ENCODE measurements at regions not wholly inside any gene's neighbourhood (a gene's known extent, or its start where the extent isn't known, plus 50 kb on each side); places are given as distances from the start of the nearest gene placed in this dataset.

GRCh38 chrX:124994404-124994803 is 325.3 kb upstream of the TEX13C start:
- TF ChIP-seq YY1 (IDR thresholded peaks at IDR 0.05) (no peak), REST (IDR thresholded peaks at IDR 0.05) (no peak), JUND (IDR thresholded peaks at IDR 0.05) (no peak), CTCF (IDR thresholded peaks at IDR 0.05; ENCODE audit: low read depth, low read length, missing input control) (no peak), RAD21 (IDR thresholded peaks at IDR 0.05) (no peak), ATF3 (IDR thresholded peaks at IDR 0.05) (no peak), MAX (IDR thresholded peaks at IDR 0.05) (no peak), EGR1 (IDR thresholded peaks at IDR 0.05; ENCODE audit: low read depth in 2 of 2) (no peak), SP1 (IDR thresholded peaks at IDR 0.05) (no peak), ZBTB33 (IDR thresholded peaks at IDR 0.05) (no peak), TAF1 (conservative IDR thresholded peaks at IDR 0.05) (no peak), GABPA (IDR thresholded peaks at IDR 0.05 in 1 of 2, conservative IDR thresholded peaks at IDR 0.05 in 1 of 2) (no peak), FOXA2 (IDR thresholded peaks at IDR 0.05) (no peak), RXRA (IDR thresholded peaks at IDR 0.05) (no peak)
